ENCODE measurements at regions not wholly inside any gene's neighbourhood (a gene's known extent, or its start where the extent isn't known, plus 50 kb on each side); places are given as distances from the start of the nearest gene placed in this dataset.
A peak's percentile ranks its signal among the peaks of the same experiment; 100 is the strongest.

DNA sequence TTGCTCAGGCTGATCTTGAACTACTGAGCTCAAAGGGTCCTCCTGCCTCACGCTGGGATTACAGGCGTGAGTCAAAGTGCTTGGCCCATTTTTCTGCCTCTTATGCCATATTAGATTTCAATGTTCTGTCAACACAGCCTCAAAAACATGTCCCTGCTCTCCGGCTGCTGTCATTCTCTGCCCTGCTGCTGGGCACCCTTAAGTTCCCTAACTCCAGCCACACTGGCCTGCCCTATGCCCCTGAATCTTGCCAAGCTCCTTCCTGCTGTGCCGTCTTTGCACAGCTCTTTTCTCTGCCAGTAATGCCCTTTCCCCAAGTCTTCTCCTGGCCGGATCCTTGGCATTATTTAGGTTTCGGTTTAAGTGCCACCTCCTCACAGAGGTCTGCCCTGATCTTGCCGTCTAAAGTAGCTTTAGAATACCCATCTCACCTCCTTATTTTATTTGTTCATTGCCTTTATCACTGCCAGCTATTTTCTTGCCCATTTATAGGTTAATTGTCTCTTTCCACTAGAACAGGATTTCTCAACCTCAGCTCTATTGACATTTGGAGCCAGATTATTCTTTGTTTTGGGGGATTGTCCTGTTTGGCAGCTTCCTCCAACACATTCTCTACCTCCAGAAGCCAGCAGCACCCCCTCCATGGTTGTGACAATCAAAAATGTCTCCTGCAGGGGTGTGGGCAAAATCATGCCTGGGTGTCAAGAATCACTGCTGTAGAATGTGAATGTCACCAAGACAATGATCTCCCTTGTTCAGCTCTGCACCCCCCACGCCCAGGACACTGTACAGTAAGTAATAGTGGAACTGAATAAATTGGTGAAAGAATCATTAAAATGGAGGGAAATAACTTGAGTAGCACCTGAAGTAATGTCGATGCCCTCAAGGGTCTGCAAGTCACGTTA, 168.2 kb downstream of the CYLD start:
- Histone ChIP-seq H3K4me2 (ENCODE audit: low read length) (no peak overlapping the region), H3K56ac (ENCODE audit: low read length) (no peak overlapping the region), H3K27ac (ENCODE audit: low read depth, low read length) (no peak overlapping the region), H2AK5ac (ENCODE audit: low read length) (no peak overlapping the region), H2BK15ac (replicated peaks; ENCODE audit: low read depth) (no peak overlapping the region), H3K18ac (ENCODE audit: low read length) (no peak overlapping the region), H2BK120ac (ENCODE audit: low read depth, low read length) (no peak overlapping the region), H3K79me1 (ENCODE audit: low read length) (no peaks in the 10 kb centered on the region), H3K23ac (ENCODE audit: low read length) (no peak overlapping the region), H3K9ac (ENCODE audit: low read length) (no peak overlapping the region), H2BK5ac (ENCODE audit: low read length) (no peak overlapping the region), H3K27me3 (ENCODE audit: insufficient read depth, low read length, poor library complexity) (no peaks in the 10 kb centered on the region), H3K4me1 (ENCODE audit: control insufficient read depth, low read depth, low read length) (no peaks in the 10 kb centered on the region), H4K8ac (ENCODE audit: low read depth, low read length) (no peak overlapping the region), H3K36me3 (ENCODE audit: control insufficient read depth, insufficient read depth, low read length) (no peaks in the 10 kb centered on the region), H4K5ac (ENCODE audit: low read length) (no peak overlapping the region), H3K4ac (ENCODE audit: low read depth, low read length) (no peak overlapping the region), H3K4me3 (ENCODE audit: low read length) (no peak overlapping the region), H3K79me2 (ENCODE audit: control insufficient read depth, insufficient read depth, low read length) (no peaks in the 10 kb centered on the region)
- DNase-seq: no peak
- no CpG with 5 or more reads among the region's 10 CpGs for WGBS (ENCODE audit: extremely low coverage, insufficient coverage, low lambda C conversion rate)

DNA sequence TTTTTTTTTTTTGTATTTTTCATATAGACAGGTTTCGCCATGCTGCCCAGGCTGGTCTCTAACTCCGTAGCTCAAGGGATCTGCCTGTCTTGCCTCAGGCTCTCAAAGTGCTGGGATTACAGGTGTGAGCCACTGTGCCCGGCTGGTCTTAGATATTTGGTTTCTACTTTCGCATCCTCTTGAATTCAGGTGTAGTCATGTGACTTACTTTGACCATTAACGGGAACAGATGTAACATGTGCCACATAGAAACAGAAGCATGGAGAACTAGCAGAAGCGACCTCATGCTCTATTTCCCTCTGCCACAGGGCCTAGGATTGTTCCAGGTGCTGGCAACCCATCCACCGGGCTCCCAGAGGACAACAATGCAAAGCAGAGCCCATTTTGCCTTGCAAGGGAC, 166.6 kb downstream of the CYLD start:
- no peak overlapping the region for H3K27ac ChIP-seq (ENCODE audit: low read depth, low read length)
- H2AK5ac ChIP-seq (ENCODE audit: low read length): no peak overlapping the region
- WGBS (ENCODE audit: extremely low coverage, insufficient coverage, low lambda C conversion rate): no CpG with 5 or more reads among the region's 7 CpGs

DNA sequence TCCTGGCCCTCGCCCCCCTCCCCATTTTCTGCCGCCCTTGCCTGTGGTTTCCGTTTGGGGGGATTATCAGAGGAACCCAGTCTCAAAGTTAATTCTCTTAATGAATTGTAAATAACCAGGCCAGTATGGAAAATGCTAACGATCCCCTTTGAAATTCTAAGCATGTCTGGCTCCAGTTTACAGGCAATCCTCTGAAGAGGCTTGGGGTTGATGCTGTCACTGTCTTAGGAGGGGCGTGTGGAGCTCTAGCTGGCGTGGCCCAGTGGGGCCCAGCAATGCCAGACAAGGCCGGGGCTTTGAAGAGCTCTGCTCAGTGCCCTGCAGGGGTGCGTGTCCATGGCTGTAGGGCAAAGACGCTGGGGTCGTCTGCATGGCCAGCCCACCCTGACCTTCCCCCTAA, 164.6 kb downstream of the CYLD start:
- Histone ChIP-seq H2BK15ac (replicated peaks; ENCODE audit: low read depth) (no peak overlapping the region), H3K27ac (ENCODE audit: low read depth, low read length) (no peak overlapping the region), H3K36me3 (ENCODE audit: control insufficient read depth, insufficient read depth, low read length) (no peaks in the 10 kb centered on the region), H2AK5ac (ENCODE audit: low read length) (no peak overlapping the region), H3K4me2 (ENCODE audit: low read length) (no peak overlapping the region), H4K5ac (ENCODE audit: low read length) (no peak overlapping the region), H3K27me3 (ENCODE audit: insufficient read depth, low read length, poor library complexity) (no peaks in the 10 kb centered on the region), H3K4me1 (ENCODE audit: control insufficient read depth, low read depth, low read length) (no peaks in the 10 kb centered on the region), H3K4me3 (ENCODE audit: low read length) (no peak overlapping the region), H3K79me2 (ENCODE audit: control insufficient read depth, insufficient read depth, low read length) (no peaks in the 10 kb centered on the region), H3K18ac (ENCODE audit: low read length) (no peak overlapping the region), H3K23ac (ENCODE audit: low read length) (no peak overlapping the region), H2BK120ac (ENCODE audit: low read depth, low read length) (no peak overlapping the region), H4K8ac (ENCODE audit: low read depth, low read length) (no peak overlapping the region), H3K4ac (ENCODE audit: low read depth, low read length) (no peak overlapping the region), H3K9ac (ENCODE audit: low read length) (no peak overlapping the region), H3K56ac (ENCODE audit: low read length) (no peak overlapping the region), H2BK5ac (ENCODE audit: low read length) (no peak overlapping the region), H3K79me1 (ENCODE audit: low read length) (no peaks in the 10 kb centered on the region)
- DNase-seq: no peak
- WGBS (ENCODE audit: extremely low coverage, insufficient coverage, low lambda C conversion rate): no CpG with 5 or more reads among the region's 10 CpGs

More for the DNA sequence above, 166.6 kb downstream of the CYLD start:
- Histone ChIP-seq H3K27me3 (ENCODE audit: insufficient read depth, low read length, poor library complexity) (no peaks in the 10 kb centered on the region), H3K18ac (ENCODE audit: low read length) (no peak overlapping the region), H3K4ac (ENCODE audit: low read depth, low read length) (no peak overlapping the region), H3K79me1 (ENCODE audit: low read length) (no peaks in the 10 kb centered on the region), H3K56ac (ENCODE audit: low read length) (no peak overlapping the region), H3K79me2 (ENCODE audit: control insufficient read depth, insufficient read depth, low read length) (no peaks in the 10 kb centered on the region), H2BK120ac (ENCODE audit: low read depth, low read length) (no peak overlapping the region), H3K4me2 (ENCODE audit: low read length) (no peak overlapping the region), H2BK5ac (ENCODE audit: low read length) (no peak overlapping the region), H3K4me1 (ENCODE audit: control insufficient read depth, low read depth, low read length) (no peaks in the 10 kb centered on the region), H3K9ac (ENCODE audit: low read length) (no peak overlapping the region), H2BK15ac (replicated peaks; ENCODE audit: low read depth) (no peak overlapping the region), H3K4me3 (ENCODE audit: low read length) (no peak overlapping the region), H3K36me3 (ENCODE audit: control insufficient read depth, insufficient read depth, low read length) (no peaks in the 10 kb centered on the region), H4K8ac (ENCODE audit: low read depth, low read length) (no peak overlapping the region), H3K23ac (ENCODE audit: low read length) (no peak overlapping the region), H4K5ac (ENCODE audit: low read length) (no peak overlapping the region)
- DNase-seq: no peak

DNA sequence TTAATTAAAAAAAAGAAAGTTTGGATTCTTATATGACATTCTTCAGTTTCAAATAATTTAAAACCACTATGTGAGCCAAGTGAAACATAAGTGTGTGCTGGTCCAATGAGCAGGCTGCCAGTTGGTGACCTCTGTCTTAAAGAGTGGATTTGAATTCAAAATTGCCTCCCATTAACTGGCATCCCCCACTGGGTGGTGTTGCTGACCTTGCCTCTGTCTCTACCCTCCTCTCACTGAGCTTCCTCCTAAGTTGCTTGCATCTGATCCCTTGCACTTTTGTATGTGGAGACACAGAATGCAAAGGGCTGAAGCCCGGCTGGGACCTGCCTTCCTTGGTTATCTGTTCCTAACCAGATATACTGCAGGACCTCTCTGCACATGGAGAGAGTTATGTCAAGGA, 160.6 kb downstream of the CYLD start:
- Histone ChIP-seq H2AK5ac (ENCODE audit: low read length) (no peak overlapping the region), H4K5ac (ENCODE audit: low read length) (no peak overlapping the region), H2BK5ac (ENCODE audit: low read length) (no peak overlapping the region), H2BK15ac (replicated peaks; ENCODE audit: low read depth) (no peak overlapping the region), H3K18ac (ENCODE audit: low read length) (no peak overlapping the region), H3K27me3 (ENCODE audit: insufficient read depth, low read length, poor library complexity) (no peaks in the 10 kb centered on the region), H3K4ac (ENCODE audit: low read depth, low read length) (no peak overlapping the region), H3K36me3 (ENCODE audit: control insufficient read depth, insufficient read depth, low read length) (no peaks in the 10 kb centered on the region), H3K27ac (ENCODE audit: low read depth, low read length) (no peak overlapping the region), H2BK120ac (ENCODE audit: low read depth, low read length) (no peak overlapping the region), H3K56ac (ENCODE audit: low read length) (no peak overlapping the region), H3K79me1 (ENCODE audit: low read length) (no peaks in the 10 kb centered on the region), H3K4me3 (ENCODE audit: low read length) (no peak overlapping the region), H3K4me1 (ENCODE audit: control insufficient read depth, low read depth, low read length) (no peaks in the 10 kb centered on the region), H3K79me2 (ENCODE audit: control insufficient read depth, insufficient read depth, low read length) (no peaks in the 10 kb centered on the region), H4K8ac (ENCODE audit: low read depth, low read length) (no peak overlapping the region), H3K23ac (ENCODE audit: low read length) (no peak overlapping the region), H3K9ac (ENCODE audit: low read length) (no peak overlapping the region), H3K4me2 (ENCODE audit: low read length) (no peak overlapping the region)
- WGBS (ENCODE audit: extremely low coverage, insufficient coverage, low lambda C conversion rate): no CpG with 5 or more reads among the region's 1 CpG
- DNase-seq: peak; percentile 31

DNA sequence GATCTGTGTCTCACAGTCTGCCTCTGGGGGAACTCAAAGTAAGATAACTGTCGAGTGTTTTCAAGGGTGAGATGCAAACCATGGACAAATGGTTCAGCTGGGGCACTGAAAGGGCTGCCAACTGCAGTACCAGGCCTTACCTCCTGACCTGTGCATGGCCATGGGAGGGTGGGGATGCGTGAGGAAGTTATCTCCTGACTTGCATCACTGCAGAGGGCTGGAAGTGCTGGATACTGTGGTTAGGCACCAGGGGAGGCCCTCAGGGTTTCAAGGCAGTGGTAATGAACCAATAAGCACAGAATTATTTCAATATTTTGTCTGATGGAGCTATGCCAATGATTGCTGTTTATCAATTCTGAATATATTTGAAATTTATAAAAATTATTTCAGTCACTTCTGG, 159.2 kb downstream of the CYLD start:
- Histone ChIP-seq H3K79me1 (ENCODE audit: low read length) (no peaks in the 10 kb centered on the region), H2BK120ac (ENCODE audit: low read depth, low read length) (no peak overlapping the region)
- peak; percentile 13 for DNase-seq

More for the DNA sequence above, 159.2 kb downstream of the CYLD start:
- H3K4me1 ChIP-seq (ENCODE audit: control insufficient read depth, low read depth, low read length): no peaks in the 10 kb centered on the region
- H4K8ac ChIP-seq (ENCODE audit: low read depth, low read length): no peak overlapping the region
- no peaks in the 10 kb centered on the region for H3K27me3 ChIP-seq (ENCODE audit: insufficient read depth, low read length, poor library complexity)
- no peak overlapping the region for H3K18ac ChIP-seq (ENCODE audit: low read length)
- H2BK15ac ChIP-seq (replicated peaks; ENCODE audit: low read depth): no peak overlapping the region
- H2AK5ac ChIP-seq (ENCODE audit: low read length): no peak overlapping the region
- no peak overlapping the region for H3K9ac ChIP-seq (ENCODE audit: low read length)
- H2BK5ac ChIP-seq (ENCODE audit: low read length): no peak overlapping the region
- H4K5ac ChIP-seq (ENCODE audit: low read length): no peak overlapping the region
- no peak overlapping the region for H3K23ac ChIP-seq (ENCODE audit: low read length)
- H3K4ac ChIP-seq (ENCODE audit: low read depth, low read length): no peak overlapping the region
- WGBS (ENCODE audit: extremely low coverage, insufficient coverage, low lambda C conversion rate): no CpG with 5 or more reads among the region's 2 CpGs
- H3K56ac ChIP-seq (ENCODE audit: low read length): no peak overlapping the region
- no peaks in the 10 kb centered on the region for H3K36me3 ChIP-seq (ENCODE audit: control insufficient read depth, insufficient read depth, low read length)
- H3K79me2 ChIP-seq (ENCODE audit: control insufficient read depth, insufficient read depth, low read length): no peaks in the 10 kb centered on the region
- no peak overlapping the region for H3K4me2 ChIP-seq (ENCODE audit: low read length)
- H3K27ac ChIP-seq (ENCODE audit: low read depth, low read length): no peak overlapping the region
- H3K4me3 ChIP-seq (ENCODE audit: low read length): no peak overlapping the region
